NOMO-1 treated with DMSO at 0.1 percent for 48 hours (cell line): ENCODE measurements at regions not wholly inside any gene's neighbourhood (a gene's known extent, or its start where the extent isn't known, plus 50 kb on each side); places are given as distances from the start of the nearest gene placed in this dataset.
"Not testable (repeated sequence)": the region's sequence is repeated elsewhere in the genome, so short reads cannot be mapped to it uniquely, and the experiment has no call there.

ENCODE experiments used
- DNase-seq: peaks from one replicate; lab custom pipeline; 2025; ENCODE audit not compliant: unreplicated experiment; lab: John Stamatoyannopoulos, UW

GRCh38 chr5:125227333-125228095 lies 481.1 kb upstream of the ZNF608 start:
- DNase-seq, result no peak

DNA sequence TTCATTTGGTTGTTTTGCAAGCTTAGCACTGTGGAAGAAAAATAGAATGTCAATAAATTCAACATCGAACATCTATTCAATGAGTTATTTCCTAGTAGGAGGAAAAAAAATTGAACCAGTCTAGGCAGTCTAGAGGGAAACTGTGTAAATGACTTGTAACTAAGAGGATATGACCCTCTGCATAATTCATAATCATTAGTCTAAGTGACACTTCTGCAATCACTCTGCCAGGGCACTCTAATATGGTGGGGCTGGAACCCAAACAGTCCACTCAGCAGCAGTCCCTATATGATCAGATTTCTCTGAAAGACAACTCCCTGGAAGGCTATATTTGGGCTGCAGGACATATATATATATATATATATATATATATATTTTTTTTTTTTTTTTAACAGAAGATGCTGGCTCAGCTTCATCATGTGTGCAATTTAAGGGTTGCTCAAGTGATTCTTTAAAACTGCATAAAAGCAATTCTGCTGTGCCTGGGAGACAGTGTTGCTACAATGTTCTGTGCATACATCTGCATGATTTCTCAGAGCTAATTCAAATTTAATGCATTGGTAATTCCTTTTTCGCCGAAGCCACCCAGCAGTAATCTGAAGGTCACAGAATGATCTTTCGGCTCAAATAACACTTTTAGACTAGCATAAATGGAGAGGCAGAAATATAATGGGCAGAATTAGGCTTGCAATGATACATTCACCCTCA lies 482.1 kb upstream of the ZNF608 start:
- DNase-seq, result peak; percentile 18

- no peak for DNase-seq
Observed at GRCh38 chr5:125229556-125229955, 483.1 kb upstream of the ZNF608 start.

DNA sequence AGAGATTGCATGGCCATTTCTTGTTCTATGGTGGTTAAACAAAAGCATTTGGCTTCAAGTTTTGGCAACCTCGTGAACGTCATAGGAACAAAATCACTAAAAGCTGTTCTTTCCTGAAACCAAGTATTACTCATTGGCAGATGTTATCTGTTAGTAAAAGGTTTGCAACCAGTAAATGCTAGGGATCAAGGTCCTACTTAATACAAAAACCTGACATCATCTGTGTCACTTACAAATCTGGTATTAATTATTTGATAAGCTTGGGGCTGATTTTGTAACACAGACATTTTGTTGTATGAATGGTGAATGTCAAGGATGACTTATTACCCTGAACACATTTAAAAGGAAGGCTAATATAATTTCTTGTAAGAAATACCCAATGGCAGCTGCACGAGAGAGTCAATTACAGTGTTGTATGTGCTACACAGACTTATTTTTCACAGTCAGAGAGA lies 486.4 kb upstream of the ZNF608 start:
- DNase-seq, result no peak

GRCh38 chr5:125233944-125234343 lies 487.5 kb upstream of the ZNF608 start:
- no peak for DNase-seq

GRCh38 chr5:125236007-125236406 lies 489.6 kb upstream of the ZNF608 start:
- DNase-seq, result no peak

DNA sequence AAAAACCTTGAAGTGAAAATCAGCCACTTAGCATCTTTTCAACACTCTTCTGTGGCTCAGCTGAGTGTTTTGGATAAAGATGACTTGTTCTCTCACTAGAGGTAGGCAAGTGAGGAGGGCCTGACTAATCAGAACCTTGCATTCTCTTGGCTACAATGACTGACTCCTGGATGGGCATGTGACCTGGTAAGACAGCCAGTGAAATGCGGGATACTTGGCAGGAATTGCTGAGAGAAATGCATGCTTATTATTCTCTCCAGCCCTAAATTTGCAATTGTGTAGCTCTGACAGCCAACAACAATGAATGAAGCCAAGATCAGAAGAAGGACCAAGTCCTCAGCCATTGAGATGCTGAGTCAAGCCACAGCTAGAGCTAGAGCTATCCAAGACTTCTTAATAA lies 490.5 kb upstream of the ZNF608 start:
- DNase-seq, result no peak

DNA sequence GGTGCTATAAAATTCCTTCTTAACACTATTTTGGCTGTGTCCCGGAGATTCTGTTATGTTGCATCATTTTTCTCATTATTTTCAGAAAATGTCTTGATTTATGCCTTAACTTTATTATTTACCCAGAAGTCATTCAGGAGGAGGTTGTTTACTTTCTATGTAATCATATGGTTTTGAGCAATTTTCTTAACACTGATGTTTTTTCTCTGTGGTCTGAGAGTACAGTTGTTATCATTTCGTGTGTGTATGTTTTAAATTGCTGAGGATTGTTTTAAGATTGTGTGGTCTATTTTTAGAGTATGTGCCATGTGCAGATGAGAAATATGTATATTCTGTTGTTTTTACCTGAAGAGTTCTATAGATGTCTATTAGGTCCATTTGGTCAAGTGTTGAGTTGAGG lies 498.1 kb upstream of the ZNF608 start:
- no peak for DNase-seq

DNA sequence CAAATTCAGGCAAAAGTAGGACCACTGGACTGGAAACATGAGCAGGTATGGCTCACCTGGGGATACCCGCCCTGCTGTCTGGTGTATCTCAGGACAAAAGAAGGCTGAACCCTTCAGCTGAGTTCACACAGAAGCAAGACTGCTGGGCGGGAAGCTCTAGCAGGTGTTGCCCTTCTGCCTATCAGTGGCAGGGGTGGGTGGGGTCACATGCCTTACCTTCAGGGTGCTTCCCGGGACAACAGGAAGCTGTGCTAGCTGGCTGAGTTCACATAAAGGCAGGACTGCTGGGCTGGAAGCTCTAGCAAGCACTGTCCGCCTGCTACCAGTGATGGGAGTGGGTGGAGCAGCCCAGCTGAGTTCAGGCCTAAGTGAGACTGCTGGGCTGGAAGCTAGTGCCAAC lies 498.8 kb upstream of the ZNF608 start:
- DNase-seq, result no peak

DNA sequence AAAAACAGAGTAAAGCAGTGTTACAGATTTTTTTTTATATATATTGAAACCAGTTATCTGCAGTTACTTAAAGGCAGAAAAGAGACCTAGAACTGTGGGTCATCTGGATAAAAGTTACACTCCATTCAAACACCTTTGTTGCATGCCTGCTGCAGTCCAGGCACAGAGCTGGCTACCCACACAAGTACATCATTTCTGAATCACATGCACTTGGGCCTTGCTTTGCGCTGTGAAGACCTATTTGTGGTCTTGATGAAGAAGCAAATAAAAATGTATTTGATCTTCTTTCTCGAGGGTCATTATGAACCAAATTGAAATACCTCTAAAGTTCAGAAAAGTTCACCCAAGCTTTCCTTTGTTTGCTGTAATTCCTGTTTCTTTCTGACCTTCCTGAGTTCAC lies 503.0 kb upstream of the ZNF608 start:
- no peak for DNase-seq

GRCh38 chr5:125251703-125252102 lies 505.3 kb upstream of the ZNF608 start:
- no peak for DNase-seq

- not testable (repeated sequence) for DNase-seq
Observed at GRCh38 chr5:125253634-125254033, 507.2 kb upstream of the ZNF608 start.

DNA sequence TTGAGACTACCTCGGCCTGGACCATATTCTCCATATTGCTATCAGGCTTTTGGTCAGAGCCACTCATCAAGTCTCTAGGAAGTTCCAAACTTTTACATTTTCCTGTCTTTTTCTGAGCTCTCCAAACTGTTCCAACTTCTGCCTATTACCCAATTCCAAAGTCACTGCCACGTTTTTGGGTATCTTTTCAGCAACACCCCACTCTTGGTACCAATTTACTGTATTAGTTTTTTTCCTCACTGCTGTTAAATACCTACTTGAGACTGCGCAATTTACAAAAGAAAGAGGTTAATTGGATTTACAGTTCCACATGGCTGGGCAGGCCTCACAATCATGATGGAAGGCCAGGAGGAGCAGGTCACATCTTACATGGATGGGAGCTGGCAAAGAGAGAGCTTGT lies 507.8 kb upstream of the ZNF608 start:
- no peak for DNase-seq

DNA sequence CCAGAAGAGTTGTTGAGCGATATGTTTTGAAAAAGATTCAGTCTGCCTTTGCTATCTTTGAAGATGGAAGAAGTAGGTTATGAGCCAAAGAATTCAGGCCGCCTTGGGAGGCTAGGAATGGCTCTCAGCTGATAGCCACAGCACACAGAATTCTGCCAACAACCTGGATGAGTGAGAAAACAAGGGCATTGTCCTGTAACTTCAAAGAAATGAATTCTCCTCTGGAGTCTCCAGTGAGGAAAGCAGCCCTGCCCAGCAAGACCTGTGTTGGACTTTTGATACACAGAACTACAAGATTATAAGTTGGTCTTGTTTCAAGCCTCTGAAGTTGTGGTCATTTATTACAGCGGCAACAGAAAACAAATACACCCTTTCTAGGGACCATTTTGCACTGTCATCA lies 509.9 kb upstream of the ZNF608 start:
- DNase-seq, result no peak

DNA sequence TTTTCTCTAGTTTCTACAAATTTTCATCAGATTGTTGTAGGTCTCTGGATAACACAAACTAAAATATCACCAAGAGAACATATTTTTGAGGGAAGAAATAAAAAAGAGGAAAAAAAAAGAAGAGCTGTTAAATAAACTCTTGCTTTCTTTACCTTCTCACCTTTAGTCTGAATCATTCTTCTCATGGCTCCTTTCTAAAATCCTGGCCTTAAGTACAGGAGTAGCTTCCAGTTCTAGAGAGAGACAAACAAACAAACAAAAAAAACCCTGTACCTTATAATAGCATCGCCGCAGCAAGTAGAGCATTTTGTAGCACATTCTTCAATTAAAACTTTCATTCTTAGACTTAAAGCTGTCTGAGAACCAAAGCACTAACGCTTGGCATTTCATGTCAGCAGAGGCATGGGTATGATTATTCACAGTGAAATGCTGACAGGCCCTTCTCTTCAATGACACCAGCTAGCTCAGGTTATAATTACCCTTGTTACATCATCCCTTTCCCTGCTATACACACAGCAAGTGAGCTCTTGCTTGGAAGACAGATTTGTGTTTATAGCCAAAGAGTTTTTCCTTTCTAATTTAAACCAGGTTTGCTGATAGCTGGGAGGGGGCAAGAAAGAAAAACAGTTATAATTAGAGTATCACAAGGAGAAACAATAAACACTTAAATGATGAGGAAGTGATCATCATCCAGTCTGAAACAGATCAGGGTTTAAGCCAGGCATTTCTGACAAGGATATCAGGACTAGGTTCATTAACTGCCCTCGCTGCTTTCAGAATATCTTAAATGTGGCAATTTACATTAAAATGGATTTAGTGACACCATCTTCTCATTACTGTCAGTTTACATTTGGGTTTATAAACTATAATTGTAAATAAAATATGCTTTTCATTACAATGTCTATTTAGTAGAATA lies 510.9 kb upstream of the ZNF608 start:
- peak; percentile 8 for DNase-seq

GRCh38 chr5:125257997-125258396 lies 511.6 kb upstream of the ZNF608 start:
- no peak for DNase-seq

GRCh38 chr5:125258615-125259014 lies 512.2 kb upstream of the ZNF608 start:
- DNase-seq, result no peak

- no peak for DNase-seq
Observed at GRCh38 chr5:125261505-125262250, 515.2 kb upstream of the ZNF608 start.

DNA sequence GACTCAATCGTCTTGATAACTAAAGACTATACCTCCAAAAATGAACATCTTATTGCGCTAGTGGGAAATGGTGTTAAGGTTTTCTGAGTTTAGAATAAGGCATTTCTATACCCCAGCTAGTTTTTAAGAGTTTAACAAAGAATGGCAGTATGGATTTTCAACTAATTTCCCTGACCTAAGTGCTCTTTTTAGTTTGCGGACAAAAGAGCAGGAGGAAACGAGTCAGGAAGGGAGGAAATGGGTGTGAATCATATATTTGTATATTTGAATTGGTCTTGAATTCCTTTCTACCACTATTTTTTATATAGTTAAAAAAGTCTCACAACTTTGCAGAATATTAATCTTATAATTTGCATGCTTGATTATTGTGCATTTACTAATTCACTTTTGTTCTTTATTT lies 516.3 kb upstream of the ZNF608 start:
- DNase-seq, result no peak

DNA sequence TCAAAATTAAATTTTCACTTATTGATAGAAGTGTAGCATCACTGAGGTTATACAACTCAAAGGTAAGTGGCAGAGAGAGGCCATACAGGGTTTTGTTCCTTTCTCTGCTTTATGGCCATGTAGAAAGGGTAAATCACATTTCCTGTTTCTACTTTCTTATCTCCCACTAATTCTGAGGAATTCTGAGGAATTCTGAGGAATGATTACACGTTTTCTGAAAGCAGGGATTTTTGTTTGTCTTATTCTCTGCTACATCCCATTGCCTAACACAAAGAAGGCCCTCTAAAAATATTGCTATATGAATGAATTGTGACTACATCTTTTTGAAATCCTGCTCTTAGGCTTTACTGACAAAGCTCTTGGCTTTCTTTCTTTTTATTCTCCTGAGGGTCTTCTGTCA lies 516.9 kb upstream of the ZNF608 start:
- no peak for DNase-seq

GRCh38 chr5:125266106-125266505 lies 519.7 kb upstream of the ZNF608 start:
- no peak for DNase-seq
